Kidney glomerular epithelial cell (primary cell): ENCODE measurements at regions not wholly inside any gene's neighbourhood (a gene's known extent, or its start where the extent isn't known, plus 50 kb on each side); places are given as distances from the start of the nearest gene placed in this dataset.
"Not testable (repeated sequence)": the region's sequence is repeated elsewhere in the genome, so short reads cannot be mapped to it uniquely, and the experiment has no call there.

Experiments
- DNase-seq: peaks from one replicate; lab custom pipeline; 2025; lab: John Stamatoyannopoulos, UW

GRCh38 chr9:7542693-7543092 lies 256.9 kb downstream of the DMAC1 start:
- no peak for DNase-seq

- no peak for DNase-seq
Measured at GRCh38 chr9:7542126-7542525, 257.5 kb downstream of the DMAC1 start.

GRCh38 chr9:7536310-7536939 lies 263.2 kb downstream of the DMAC1 start:
- DNase-seq: peak; percentile 17

- DNase-seq: no peak
Measured at GRCh38 chr9:7534211-7534935, 265.2 kb downstream of the DMAC1 start.

- no peak for DNase-seq
Measured at GRCh38 chr9:7533376-7534090, 266.0 kb downstream of the DMAC1 start.

GRCh38 chr9:7523426-7524043 lies 276.0 kb downstream of the DMAC1 start:
- DNase-seq: no peak

- DNase-seq: no peak
Measured at GRCh38 chr9:7520396-7520795, 279.2 kb downstream of the DMAC1 start.

- DNase-seq: no peak
Measured at GRCh38 chr9:7516376-7516775, 283.2 kb downstream of the DMAC1 start.

GRCh38 chr9:7510199-7510598 lies 289.4 kb downstream of the DMAC1 start:
- DNase-seq: no peak

GRCh38 chr9:7509576-7510145 lies 289.9 kb downstream of the DMAC1 start:
- no peak for DNase-seq

- no peak for DNase-seq
Measured at GRCh38 chr9:7508516-7508915, 291.1 kb downstream of the DMAC1 start.

GRCh38 chr9:7507566-7508270 lies 291.9 kb downstream of the DMAC1 start:
- no peak for DNase-seq

GRCh38 chr9:7507026-7507425 lies 292.6 kb downstream of the DMAC1 start:
- DNase-seq: no peak

- no peak for DNase-seq
Measured at GRCh38 chr9:7500521-7500920, 299.1 kb downstream of the DMAC1 start.

- no peak for DNase-seq
Measured at GRCh38 chr9:7491641-7492040, 307.9 kb downstream of the DMAC1 start.

GRCh38 chr9:7490317-7491108 lies 309.1 kb downstream of the DMAC1 start:
- no peak for DNase-seq

- no peak for DNase-seq
Measured at GRCh38 chr9:7489036-7489435, 310.5 kb downstream of the DMAC1 start.

- DNase-seq: not testable (repeated sequence)
Measured at GRCh38 chr9:7484014-7484413, 315.6 kb downstream of the DMAC1 start.

- no peak for DNase-seq
Measured at GRCh38 chr9:7481570-7481969, 318.0 kb downstream of the DMAC1 start.

- DNase-seq: no peak
Measured at GRCh38 chr9:7479300-7479699, 320.3 kb downstream of the DMAC1 start.

- no peak for DNase-seq
Measured at GRCh38 chr9:7478646-7479045, 320.9 kb downstream of the DMAC1 start.
